ENCODE measurements at regions not wholly inside any gene's neighbourhood (a gene's known extent, or its start where the extent isn't known, plus 50 kb on each side); places are given as distances from the start of the nearest gene placed in this dataset.

- H3K9ac ChIP-seq (ENCODE audit: low read length) = no peak overlapping the region
- no peaks in the 10 kb centered on the region for H3K79me2 ChIP-seq (ENCODE audit: control insufficient read depth, insufficient read depth, low read length)
- H3K27ac Mint-ChIP-seq = no peak overlapping the region
- intact Hi-C loops (cut with micrococcal nuclease) = no loop called here
- no peak overlapping the region for H3K4me3 Mint-ChIP-seq
- no peaks in the 10 kb centered on the region for H3K4me1 Mint-ChIP-seq
- H2AFZ ChIP-seq (ENCODE audit: insufficient read depth, low read depth, low read length, poor library complexity, severe bottlenecking) = no peak overlapping the region
- no peak overlapping the region for H3K4me2 ChIP-seq (replicated peaks; ENCODE audit: low read depth, low read length, poor library complexity, severe bottlenecking)
- no peak overlapping the region for H3K4me3 ChIP-seq (ENCODE audit: control extremely low read depth in 1 of 5, extremely low read depth in 1 of 5, insufficient read depth in 1 of 5, low read depth in 2 of 5, low read length in 4 of 5)
- H3K27me3 Mint-ChIP-seq = no peaks in the 10 kb centered on the region
- H3K9me3 Mint-ChIP-seq (ENCODE audit: insufficient read depth) = no peaks in the 10 kb centered on the region
- no peaks in the 10 kb centered on the region for H3K27me3 ChIP-seq (replicated peaks in 1 of 4; ENCODE audit: control extremely low read depth in 1 of 4, control insufficient read depth in 3 of 4, insufficient read depth in 4 of 4, low read length in 3 of 4)
- POLR2A ChIA-PET = no interaction called here
- CTCF ChIA-PET = no interaction called here
- no CpG with 5 or more reads among the region's 3 CpGs for WGBS (ENCODE audit: insufficient coverage)
- H4K20me1 ChIP-seq (ENCODE audit: control insufficient read depth, insufficient read depth, low read length, poor library complexity, severe bottlenecking) = no peaks in the 10 kb centered on the region
- ATAC-seq (ENCODE audit: low read depth) (no peak), DNase-seq (no peak)
- H3K9me3 ChIP-seq (ENCODE audit: control extremely low read depth in 1 of 3, control insufficient read depth in 2 of 3, insufficient read depth in 1 of 3, low read length in 2 of 3) = no peaks in the 10 kb centered on the region
- H3K27ac ChIP-seq (ENCODE audit: low read length in 2 of 2) = no peak overlapping the region
- no peaks in the 10 kb centered on the region for H3K36me3 ChIP-seq (replicated peaks in 1 of 2; ENCODE audit: control extremely low read depth in 1 of 2, control insufficient read depth in 1 of 2, extremely low read depth in 1 of 2, insufficient read depth in 2 of 2, low read length in 1 of 2)
- H3K4me1 ChIP-seq (ENCODE audit: control insufficient read depth in 2 of 2, insufficient read depth in 2 of 2, low read length in 2 of 2) = no peaks in the 10 kb centered on the region
- TF ChIP-seq, protein P1, sequence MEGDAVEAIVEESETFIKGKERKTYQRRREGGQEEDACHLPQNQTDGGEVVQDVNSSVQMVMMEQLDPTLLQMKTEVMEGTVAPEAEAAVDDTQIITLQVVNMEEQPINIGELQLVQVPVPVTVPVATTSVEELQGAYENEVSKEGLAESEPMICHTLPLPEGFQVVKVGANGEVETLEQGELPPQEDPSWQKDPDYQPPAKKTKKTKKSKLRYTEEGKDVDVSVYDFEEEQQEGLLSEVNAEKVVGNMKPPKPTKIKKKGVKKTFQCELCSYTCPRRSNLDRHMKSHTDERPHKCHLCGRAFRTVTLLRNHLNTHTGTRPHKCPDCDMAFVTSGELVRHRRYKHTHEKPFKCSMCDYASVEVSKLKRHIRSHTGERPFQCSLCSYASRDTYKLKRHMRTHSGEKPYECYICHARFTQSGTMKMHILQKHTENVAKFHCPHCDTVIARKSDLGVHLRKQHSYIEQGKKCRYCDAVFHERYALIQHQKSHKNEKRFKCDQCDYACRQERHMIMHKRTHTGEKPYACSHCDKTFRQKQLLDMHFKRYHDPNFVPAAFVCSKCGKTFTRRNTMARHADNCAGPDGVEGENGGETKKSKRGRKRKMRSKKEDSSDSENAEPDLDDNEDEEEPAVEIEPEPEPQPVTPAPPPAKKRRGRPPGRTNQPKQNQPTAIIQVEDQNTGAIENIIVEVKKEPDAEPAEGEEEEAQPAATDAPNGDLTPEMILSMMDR (IDR thresholded peaks at IDR 0.05) = no peak
- no peak for TF ChIP-seq EZH2 (IDR thresholded peaks at IDR 0.05; ENCODE audit: borderline replicate concordance, insufficient read depth, low read depth, low read length, poor library complexity, severe bottlenecking)
Observed at GRCh38 chrX:124931241-124931640, 388.4 kb upstream of the TEX13C start.

DNA sequence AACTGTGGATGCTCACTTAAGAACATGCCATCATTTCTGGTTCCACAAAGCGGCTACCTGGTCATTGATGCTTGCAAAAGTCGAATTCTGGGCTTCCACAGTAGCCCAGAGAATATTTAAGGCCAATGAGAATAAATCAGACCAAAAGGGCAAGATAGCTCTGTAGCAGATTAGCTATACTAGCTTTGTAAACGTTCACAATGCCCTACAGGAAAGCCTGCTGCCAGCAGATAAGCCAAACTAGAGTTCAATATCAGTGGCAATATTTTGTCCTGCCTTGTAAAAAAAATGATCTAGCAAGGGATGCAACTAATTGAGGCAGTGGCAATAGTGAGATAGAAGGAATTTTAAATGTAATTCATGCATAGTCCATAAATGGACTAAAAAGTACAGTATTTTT lies 387.7 kb upstream of the TEX13C start:
- intact Hi-C loops (cut with micrococcal nuclease) = no loop called here
- Mint-ChIP-seq H3K27me3 (no peaks in the 10 kb centered on the region), H3K4me1 (no peaks in the 10 kb centered on the region), H3K4me3 (no peak overlapping the region), H3K9me3 (ENCODE audit: insufficient read depth) (no peaks in the 10 kb centered on the region), H3K27ac (no peak overlapping the region)
- ATAC-seq (ENCODE audit: low read depth) (no peak), DNase-seq (no peak)
- POLR2A ChIA-PET = no interaction called here
- no peak overlapping the region for H3K9ac ChIP-seq (ENCODE audit: low read length)
- no peaks in the 10 kb centered on the region for H3K79me2 ChIP-seq (ENCODE audit: control insufficient read depth, insufficient read depth, low read length)
- H3K27me3 ChIP-seq (replicated peaks in 1 of 4; ENCODE audit: control extremely low read depth in 1 of 4, control insufficient read depth in 3 of 4, insufficient read depth in 4 of 4, low read length in 3 of 4) = no peaks in the 10 kb centered on the region
- no peak overlapping the region for H3K4me2 ChIP-seq (replicated peaks; ENCODE audit: low read depth, low read length, poor library complexity, severe bottlenecking)
- TF ChIP-seq EZH2 (IDR thresholded peaks at IDR 0.05; ENCODE audit: borderline replicate concordance, insufficient read depth, low read depth, low read length, poor library complexity, severe bottlenecking) = no peak
- TF ChIP-seq, protein P1 (IDR thresholded peaks at IDR 0.05) = no peak
- no peak overlapping the region for H2AFZ ChIP-seq (ENCODE audit: insufficient read depth, low read depth, low read length, poor library complexity, severe bottlenecking)
- no peaks in the 10 kb centered on the region for H3K36me3 ChIP-seq (replicated peaks in 1 of 2; ENCODE audit: control extremely low read depth in 1 of 2, control insufficient read depth in 1 of 2, extremely low read depth in 1 of 2, insufficient read depth in 2 of 2, low read length in 1 of 2)
- WGBS (ENCODE audit: insufficient coverage) = 50% methylated on average over 1 of the region's 3 CpGs
- H3K4me3 ChIP-seq (ENCODE audit: control extremely low read depth in 1 of 5, extremely low read depth in 1 of 5, insufficient read depth in 1 of 5, low read depth in 2 of 5, low read length in 4 of 5) = no peak overlapping the region
- no peaks in the 10 kb centered on the region for H3K4me1 ChIP-seq (ENCODE audit: control insufficient read depth in 2 of 2, insufficient read depth in 2 of 2, low read length in 2 of 2)
- CTCF ChIA-PET = no interaction called here
- H4K20me1 ChIP-seq (ENCODE audit: control insufficient read depth, insufficient read depth, low read length, poor library complexity, severe bottlenecking) = no peaks in the 10 kb centered on the region
- no peak overlapping the region for H3K27ac ChIP-seq (ENCODE audit: low read length in 2 of 2)
- H3K9me3 ChIP-seq (ENCODE audit: control extremely low read depth in 1 of 3, control insufficient read depth in 2 of 3, insufficient read depth in 1 of 3, low read length in 2 of 3) = no peaks in the 10 kb centered on the region
